ENCODE measurements at regions not wholly inside any gene's neighbourhood (a gene's known extent, or its start where the extent isn't known, plus 50 kb on each side); places are given as distances from the start of the nearest gene placed in this dataset.

DNA sequence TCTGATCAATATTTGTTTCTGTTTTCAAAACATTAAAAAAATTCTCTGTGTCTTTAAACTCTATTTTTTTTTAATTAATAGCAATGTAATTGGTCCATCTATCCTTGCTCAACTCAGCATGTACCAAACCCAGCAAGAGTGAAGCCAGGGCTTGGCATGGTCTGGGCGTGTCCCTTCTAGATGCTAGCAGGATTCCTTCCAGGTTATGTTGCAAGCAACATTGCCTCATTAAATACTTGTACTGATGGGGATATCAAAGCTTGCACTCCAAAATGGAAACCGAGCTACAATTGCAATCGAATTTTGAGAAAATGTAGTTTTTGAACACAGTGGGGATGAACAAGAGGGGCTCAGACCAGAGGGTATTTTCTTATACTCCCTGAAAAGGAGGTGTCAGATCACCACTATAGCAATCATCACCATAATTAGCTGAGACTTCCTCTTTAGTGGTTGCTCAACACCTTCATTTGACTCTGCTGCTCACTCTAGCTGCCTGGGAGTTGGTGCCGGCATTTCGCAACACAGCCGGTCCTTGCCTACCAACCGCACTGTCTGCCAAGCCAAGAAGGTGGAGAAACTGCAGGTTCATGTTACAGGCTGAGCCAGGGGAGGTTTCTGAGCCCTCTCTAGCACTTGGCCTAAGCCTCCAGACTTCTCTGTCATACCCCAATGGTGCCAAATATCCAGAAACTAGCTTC lies 67.8 kb upstream of the RALGAPA2 start:
- TF ChIP-seq POLR2A (IDR thresholded peaks at IDR 0.05) = no peak
- TF ChIP-seq, protein P1, sequence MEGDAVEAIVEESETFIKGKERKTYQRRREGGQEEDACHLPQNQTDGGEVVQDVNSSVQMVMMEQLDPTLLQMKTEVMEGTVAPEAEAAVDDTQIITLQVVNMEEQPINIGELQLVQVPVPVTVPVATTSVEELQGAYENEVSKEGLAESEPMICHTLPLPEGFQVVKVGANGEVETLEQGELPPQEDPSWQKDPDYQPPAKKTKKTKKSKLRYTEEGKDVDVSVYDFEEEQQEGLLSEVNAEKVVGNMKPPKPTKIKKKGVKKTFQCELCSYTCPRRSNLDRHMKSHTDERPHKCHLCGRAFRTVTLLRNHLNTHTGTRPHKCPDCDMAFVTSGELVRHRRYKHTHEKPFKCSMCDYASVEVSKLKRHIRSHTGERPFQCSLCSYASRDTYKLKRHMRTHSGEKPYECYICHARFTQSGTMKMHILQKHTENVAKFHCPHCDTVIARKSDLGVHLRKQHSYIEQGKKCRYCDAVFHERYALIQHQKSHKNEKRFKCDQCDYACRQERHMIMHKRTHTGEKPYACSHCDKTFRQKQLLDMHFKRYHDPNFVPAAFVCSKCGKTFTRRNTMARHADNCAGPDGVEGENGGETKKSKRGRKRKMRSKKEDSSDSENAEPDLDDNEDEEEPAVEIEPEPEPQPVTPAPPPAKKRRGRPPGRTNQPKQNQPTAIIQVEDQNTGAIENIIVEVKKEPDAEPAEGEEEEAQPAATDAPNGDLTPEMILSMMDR (IDR thresholded peaks at IDR 0.05) = no peak
- Histone ChIP-seq H3K4me3 (no peak overlapping the region), H3K4me1 (replicated peaks in 1 of 2) (peaks cover 0 to 4% of the 10 kb centered on the region in 2 donors), H3K27me3 (no peaks in the 10 kb centered on the region), H3K9me3 (replicated peaks in 1 of 3) (no peaks in the 10 kb centered on the region), H3K36me3 (replicated peaks in 1 of 2) (no peaks in the 10 kb centered on the region), H3K27ac (peak overlapping the region in 1 of 5 donors; percentile 40)
- intact Hi-C loops (cut with DNase I) = no loop called here
- 57 to 76% (median 62%) methylated on average over 6 to 7 of the region's 7 CpGs for WGBS, 4 donors
- peak in 6 of 7 donors; percentile 38 to 79 (median 67) for DNase-seq

DNA sequence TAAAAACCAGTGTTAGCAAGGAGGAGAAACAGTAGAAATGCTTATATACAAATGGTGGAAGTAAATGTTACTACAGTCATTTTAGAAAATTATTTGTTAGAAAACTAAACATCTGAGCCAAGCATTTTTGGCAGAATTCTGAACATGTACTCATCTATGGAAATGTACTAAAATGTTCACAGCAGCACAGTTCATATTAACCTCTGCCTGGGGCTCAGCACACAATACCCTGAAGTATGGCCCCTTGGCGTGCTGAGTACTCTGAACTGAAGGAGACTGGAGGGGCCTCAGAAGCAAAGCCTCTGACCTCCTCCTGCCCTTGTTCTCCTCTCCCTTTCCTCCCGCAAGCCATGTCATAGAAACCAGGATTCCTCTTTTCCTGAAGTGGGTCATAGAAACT lies 66.2 kb upstream of the RALGAPA2 start:
- Histone ChIP-seq H3K27me3 (no peaks in the 10 kb centered on the region), H3K4me1 (replicated peaks in 1 of 2) (peaks cover 0 to 4% of the 10 kb centered on the region in 2 donors), H3K4me3 (no peak overlapping the region), H3K36me3 (replicated peaks in 1 of 2) (no peaks in the 10 kb centered on the region), H3K27ac (no peak overlapping the region), H3K9me3 (replicated peaks in 1 of 3) (no peaks in the 10 kb centered on the region)
- WGBS, 4 donors = 83 to 94% (median 87%) methylated on average over 2 of the region's 2 CpGs
- DNase-seq = no peak
- TF ChIP-seq POLR2A (IDR thresholded peaks at IDR 0.05) = no peak
- TF ChIP-seq, protein P1 (IDR thresholded peaks at IDR 0.05) = no peak
- intact Hi-C loops (cut with DNase I) = no loop called here

DNA sequence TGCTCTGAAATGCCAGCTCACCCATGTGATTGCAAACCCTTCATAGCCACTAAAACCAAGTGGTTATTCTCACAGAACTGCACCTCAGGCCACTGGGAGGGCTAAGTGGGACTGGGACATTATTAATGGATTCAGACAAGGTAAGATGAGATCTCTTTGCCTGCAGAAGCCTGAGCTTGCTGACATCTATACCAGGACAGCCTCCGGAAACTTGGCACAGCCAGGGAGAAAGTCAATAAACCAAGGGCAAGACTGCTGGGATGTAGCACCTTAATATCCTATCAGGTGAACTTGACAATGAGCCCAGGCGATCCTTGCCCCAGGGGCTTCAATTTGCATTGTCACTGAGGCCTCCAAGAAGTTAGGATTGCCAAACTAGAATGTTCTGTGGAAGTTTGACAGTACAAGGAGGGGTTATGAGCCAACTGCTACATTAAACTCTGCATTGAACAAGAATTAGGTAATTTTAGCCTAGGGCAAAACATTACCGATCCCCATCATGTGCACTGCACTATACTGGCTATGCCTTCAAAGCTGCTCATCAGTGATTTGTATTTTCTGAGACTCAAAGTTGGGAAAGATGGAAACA lies 60.1 kb upstream of the RALGAPA2 start:
- 74 to 88% (median 83%) methylated on average over 2 to 3 of the region's 3 CpGs for WGBS, 4 donors
- Histone ChIP-seq H3K36me3 (replicated peaks in 1 of 2) (no peaks in the 10 kb centered on the region), H3K9me3 (replicated peaks in 1 of 3) (no peaks in the 10 kb centered on the region), H3K27me3 (no peaks in the 10 kb centered on the region), H3K4me3 (no peak overlapping the region), H3K4me1 (replicated peaks in 1 of 2) (no peaks in the 10 kb centered on the region), H3K27ac (no peak overlapping the region)
- no peak for DNase-seq
- intact Hi-C loops (cut with DNase I) = no loop called here
- TF ChIP-seq POLR2A (IDR thresholded peaks at IDR 0.05) = no peak
- TF ChIP-seq, protein P1 (IDR thresholded peaks at IDR 0.05) = no peak

DNA sequence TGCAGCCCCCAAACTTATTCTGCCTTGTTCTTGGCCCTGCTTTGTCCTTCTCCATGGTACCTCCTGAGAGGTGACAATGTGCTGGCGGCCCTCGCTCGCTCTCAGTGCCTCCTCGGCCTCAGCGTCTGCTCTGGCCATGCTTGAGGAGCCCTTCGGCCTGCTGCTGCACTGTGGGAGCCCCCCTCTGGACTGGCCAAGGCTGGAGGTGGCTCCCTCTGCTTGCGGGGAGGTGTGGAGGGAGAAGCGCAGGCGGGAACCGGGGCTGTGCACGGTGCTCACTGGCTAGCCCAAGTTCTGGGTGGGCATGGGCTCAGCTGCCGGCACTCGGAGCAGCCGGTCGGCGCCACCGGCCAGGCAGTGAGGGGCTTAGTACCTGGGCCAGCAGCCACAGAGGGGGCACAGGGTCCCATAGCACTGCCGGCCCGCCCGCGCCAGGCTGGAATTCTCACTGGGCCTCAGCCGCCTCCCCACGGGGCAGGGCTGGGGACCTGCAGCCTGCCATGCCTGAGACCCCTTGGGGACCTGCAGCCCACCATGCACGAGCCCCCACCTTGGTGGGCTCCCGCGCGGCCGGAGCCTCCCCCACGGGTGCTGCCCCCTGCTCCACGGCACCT lies 55.9 kb upstream of the RALGAPA2 start:
- Histone ChIP-seq H3K4me3 (no peak overlapping the region), H3K27me3 (no peaks in the 10 kb centered on the region), H3K36me3 (replicated peaks in 1 of 2) (no peaks in the 10 kb centered on the region), H3K9me3 (replicated peaks in 1 of 3) (no peaks in the 10 kb centered on the region), H3K4me1 (replicated peaks in 1 of 2) (no peaks in the 10 kb centered on the region), H3K27ac (no peak overlapping the region)
- 86 to 92% (median 91%) methylated on average over 7 to 30 of the region's 30 CpGs for WGBS, 4 donors
- DNase-seq = no peak
- intact Hi-C loops (cut with DNase I) = no loop called here
- no peak for TF ChIP-seq POLR2A (IDR thresholded peaks at IDR 0.05)
- TF ChIP-seq, protein P1 (IDR thresholded peaks at IDR 0.05) = no peak

Measured in adrenal gland (tissue), 9 donors.